Activated B cell treated with CpG ODN at 0.5 μM for 24 hours (primary cell): ENCODE measurements at regions not wholly inside any gene's neighbourhood (a gene's known extent, or its start where the extent isn't known, plus 50 kb on each side); places are given as distances from the start of the nearest gene placed in this dataset.

Source experiments
- ATAC-seq: fragments of 200-7000 bp; cut with Tn5 transposase; one replicate; pipeline ENCODE4 v1.10.0; 2021; ENCODE audit warnings: low read depth, mild to moderate bottlenecking, moderate library complexity
- CTCF ChIA-PET: fragments of 350-600 bp; sonication (Branson Sonifier 250); formaldehyde crosslinking; loops from one replicate; lab custom pipeline; 2021; ENCODE audit warnings: antibody characterized with exemption; lab: Charles Lee
- POLR2A ChIA-PET: fragments of 350-600 bp; sonication (Branson Sonifier 250); formaldehyde crosslinking; loops from one replicate; lab custom pipeline; 2021; ENCODE audit warnings: antibody characterized with exemption; lab: Charles Lee
- DNase-seq: peaks from one replicate; pipeline ENCODE4 v3.0.0; 2022
- H3K27ac Mint-ChIP-seq: one replicate; pipeline ENCODE4 v1.8.0; 2020; ENCODE audit warnings: mixed read lengths
- H3K27me3 Mint-ChIP-seq: one replicate; pipeline ENCODE4 v1.8.0; 2021; ENCODE audit warnings: mixed read lengths
- H3K36me3 Mint-ChIP-seq: one replicate; pipeline ENCODE4 v1.8.0; 2021; ENCODE audit warnings: low read depth, mixed read lengths
- H3K4me1 Mint-ChIP-seq: one replicate; pipeline ENCODE4 v1.8.0; 2021; ENCODE audit warnings: mixed read lengths
- H3K4me3 Mint-ChIP-seq: one replicate; pipeline ENCODE4 v1.8.0; 2020; ENCODE audit warnings: mild to moderate bottlenecking, mixed read lengths
- H3K9me3 Mint-ChIP-seq: one replicate; pipeline ENCODE4 v1.8.0; 2020; ENCODE audit warnings: mixed read lengths
- intact Hi-C: fragments of 100-400 bp; cut with micrococcal nuclease; formaldehyde crosslinking; loops from one replicate; pipeline ENCODE4 v1.15.1; 2024
- TF ChIP-seq, protein P1 (sequence below): fragments of 200-600 bp; IDR thresholded peaks from one replicate; pipeline ENCODE4 v1.8.0; 2022; ENCODE audit warnings: antibody characterized with exemption, mild to moderate bottlenecking

DNA sequence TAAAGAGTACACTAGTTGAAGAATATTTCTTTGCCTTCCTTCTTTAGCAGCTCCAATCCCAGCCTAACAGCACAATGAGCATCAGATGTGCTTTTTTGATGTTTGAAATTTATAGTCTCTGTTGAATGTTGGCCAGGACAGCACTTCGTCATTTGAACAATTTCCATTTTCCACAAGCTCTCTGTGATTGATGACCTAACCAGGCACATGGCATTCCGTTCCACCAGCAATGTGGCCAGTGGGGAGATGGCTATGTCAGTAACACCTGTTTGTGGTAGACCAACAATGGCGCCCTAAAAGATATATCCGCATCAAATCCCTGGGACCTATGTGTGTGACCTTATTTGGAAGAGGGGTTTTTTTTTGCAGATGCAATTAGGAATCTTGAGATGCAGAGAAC is 66.8 kb downstream of the PALM2AKAP2 start:
- Mint-ChIP-seq H3K27ac (no peak overlapping the region), H3K36me3 (no peaks in the 10 kb centered on the region), H3K27me3 (peaks cover 10% of the 10 kb centered on the region), H3K9me3 (no peaks in the 10 kb centered on the region), H3K4me3 (no peak overlapping the region), H3K4me1 (no peaks in the 10 kb centered on the region)
- intact Hi-C loops: no loop called here
- DNase-seq: no peak
- TF ChIP-seq, protein P1, sequence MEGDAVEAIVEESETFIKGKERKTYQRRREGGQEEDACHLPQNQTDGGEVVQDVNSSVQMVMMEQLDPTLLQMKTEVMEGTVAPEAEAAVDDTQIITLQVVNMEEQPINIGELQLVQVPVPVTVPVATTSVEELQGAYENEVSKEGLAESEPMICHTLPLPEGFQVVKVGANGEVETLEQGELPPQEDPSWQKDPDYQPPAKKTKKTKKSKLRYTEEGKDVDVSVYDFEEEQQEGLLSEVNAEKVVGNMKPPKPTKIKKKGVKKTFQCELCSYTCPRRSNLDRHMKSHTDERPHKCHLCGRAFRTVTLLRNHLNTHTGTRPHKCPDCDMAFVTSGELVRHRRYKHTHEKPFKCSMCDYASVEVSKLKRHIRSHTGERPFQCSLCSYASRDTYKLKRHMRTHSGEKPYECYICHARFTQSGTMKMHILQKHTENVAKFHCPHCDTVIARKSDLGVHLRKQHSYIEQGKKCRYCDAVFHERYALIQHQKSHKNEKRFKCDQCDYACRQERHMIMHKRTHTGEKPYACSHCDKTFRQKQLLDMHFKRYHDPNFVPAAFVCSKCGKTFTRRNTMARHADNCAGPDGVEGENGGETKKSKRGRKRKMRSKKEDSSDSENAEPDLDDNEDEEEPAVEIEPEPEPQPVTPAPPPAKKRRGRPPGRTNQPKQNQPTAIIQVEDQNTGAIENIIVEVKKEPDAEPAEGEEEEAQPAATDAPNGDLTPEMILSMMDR: no peak
- CTCF ChIA-PET: no interaction called here
- no peak for ATAC-seq
- POLR2A ChIA-PET: no interaction called here

DNA sequence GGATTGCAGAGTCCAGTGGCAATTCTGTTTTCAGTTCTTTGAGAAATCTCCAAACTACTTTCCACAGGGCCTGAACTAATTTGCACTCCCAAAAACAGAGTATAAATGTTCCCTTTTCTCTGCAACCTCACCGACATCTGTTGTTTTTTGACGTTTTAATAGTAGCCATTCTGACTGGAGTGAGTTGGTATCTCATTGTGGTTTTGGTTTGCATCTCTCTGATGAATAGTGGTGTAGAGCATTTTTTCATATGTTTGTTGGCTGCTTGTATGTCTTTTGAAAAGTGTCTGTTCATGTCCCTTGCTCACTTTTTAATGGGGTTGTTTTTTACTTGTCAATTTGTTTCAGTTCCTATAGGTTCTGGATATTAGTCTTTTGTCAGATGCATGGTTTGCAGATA is 72.6 kb downstream of the PALM2AKAP2 start:
- ChIA-PET POLR2A (no interaction called here), CTCF (no interaction called here)
- Mint-ChIP-seq H3K9me3 (peaks cover 2% of the 10 kb centered on the region), H3K4me1 (no peaks in the 10 kb centered on the region), H3K4me3 (no peak overlapping the region), H3K36me3 (no peaks in the 10 kb centered on the region), H3K27me3 (peaks cover 19% of the 10 kb centered on the region), H3K27ac (no peak overlapping the region)
- no peak for ATAC-seq
- intact Hi-C loops: no loop called here
- TF ChIP-seq, protein P1: no peak
- DNase-seq: no peak

DNA sequence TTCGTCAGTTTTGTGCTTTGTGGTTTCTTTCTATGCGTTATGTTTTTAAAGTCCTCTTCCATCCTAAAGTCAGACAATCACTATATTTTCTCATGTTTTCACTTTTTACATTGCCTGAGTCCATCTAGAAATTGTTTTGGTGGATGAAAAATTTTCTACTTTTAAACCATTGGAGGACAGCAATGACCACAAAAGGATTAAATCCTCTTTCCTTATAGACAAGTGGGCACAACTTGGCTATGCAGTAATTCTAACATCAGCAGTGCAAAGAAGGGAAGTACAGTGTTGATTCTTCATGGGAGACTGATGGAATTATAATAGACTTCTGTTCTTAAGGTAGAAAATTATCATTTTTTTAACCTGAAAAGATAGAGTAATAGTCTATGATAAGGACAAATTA is 75.5 kb downstream of the PALM2AKAP2 start:
- H3K27me3 Mint-ChIP-seq: peaks cover 17% of the 10 kb centered on the region
- CTCF ChIA-PET: no interaction called here
- TF ChIP-seq, protein P1: no peak

DNA sequence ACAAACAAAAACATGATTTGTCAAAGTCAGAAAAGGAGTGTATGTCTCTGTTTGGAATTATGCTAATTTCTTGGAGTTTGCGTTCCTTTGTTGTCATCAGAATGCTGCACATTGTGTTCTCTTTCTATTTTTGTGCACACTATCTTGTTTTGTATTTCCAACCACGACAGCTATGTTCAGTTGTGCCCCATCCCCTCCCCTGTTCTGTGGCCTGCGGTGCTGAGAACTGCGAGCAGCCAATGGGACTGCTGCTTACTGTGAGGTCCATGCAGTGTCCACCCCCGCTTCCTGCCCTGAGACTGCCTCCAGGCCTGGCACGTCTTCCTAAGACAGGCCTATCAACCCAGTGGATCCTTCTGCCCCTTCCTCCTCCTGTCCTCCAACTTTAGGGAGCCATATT is 76.8 kb downstream of the PALM2AKAP2 start:
- no peak for DNase-seq
- TF ChIP-seq, protein P1: no peak
- Mint-ChIP-seq H3K4me1 (no peaks in the 10 kb centered on the region), H3K4me3 (no peak overlapping the region), H3K27ac (no peak overlapping the region), H3K9me3 (peaks cover 2% of the 10 kb centered on the region), H3K36me3 (no peaks in the 10 kb centered on the region), H3K27me3 (peaks cover 16% of the 10 kb centered on the region)
- ChIA-PET POLR2A (no interaction called here), CTCF (no interaction called here)
- ATAC-seq: no peak
- intact Hi-C loops: no loop called here

More for the DNA sequence above, 75.5 kb downstream of the PALM2AKAP2 start:
- POLR2A ChIA-PET: no interaction called here
- intact Hi-C loops: no loop called here
- H3K4me3 Mint-ChIP-seq: no peak overlapping the region
- DNase-seq (no peak), ATAC-seq (no peak)
- no peak overlapping the region for H3K27ac Mint-ChIP-seq
- H3K36me3 Mint-ChIP-seq: no peaks in the 10 kb centered on the region
- H3K4me1 Mint-ChIP-seq: no peaks in the 10 kb centered on the region
- peaks cover 2% of the 10 kb centered on the region for H3K9me3 Mint-ChIP-seq

DNA sequence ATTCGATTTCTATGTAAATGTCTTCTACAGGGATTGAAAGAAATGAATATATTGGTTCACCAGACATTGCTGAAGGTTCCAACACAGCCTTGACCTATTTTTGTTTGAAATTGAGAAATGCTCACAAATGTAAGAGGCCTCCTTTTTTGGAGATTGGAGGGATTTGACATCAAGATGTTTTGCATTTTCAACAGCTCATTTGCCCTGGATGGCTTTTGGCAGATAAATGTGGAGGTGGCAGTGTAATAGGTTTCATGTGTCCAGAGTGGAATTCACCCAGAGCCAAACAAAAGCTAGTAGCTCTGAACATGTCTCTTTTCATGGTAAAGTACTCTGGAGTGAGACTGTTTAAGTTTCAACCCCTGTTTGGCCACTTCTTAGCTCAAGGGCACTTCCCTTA is 77.3 kb downstream of the PALM2AKAP2 start:
- DNase-seq: no peak
- Mint-ChIP-seq H3K9me3 (no peaks in the 10 kb centered on the region), H3K4me1 (no peaks in the 10 kb centered on the region), H3K4me3 (no peak overlapping the region), H3K27me3 (peaks cover 13% of the 10 kb centered on the region), H3K27ac (no peak overlapping the region), H3K36me3 (no peaks in the 10 kb centered on the region)
- no peak for ATAC-seq
- ChIA-PET CTCF (no interaction called here), POLR2A (interaction anchor here (0.5 kb wide), 1 partner anchor 214 kb away, joined by 3 read pairs; no protein-coding TSS in a partner anchor)
- TF ChIP-seq, protein P1: no peak
- intact Hi-C loops: no loop called here
